ENCODE measurements at regions not wholly inside any gene's neighbourhood (a gene's known extent, or its start where the extent isn't known, plus 50 kb on each side); places are given as distances from the start of the nearest gene placed in this dataset.
A peak's percentile ranks its signal among the peaks of the same experiment; 100 is the strongest.

GRCh38 chr1:188402986-188403385 lies 1574.2 kb downstream of the PLA2G4A start:
- no peak overlapping the region for H2AFZ ChIP-seq
- H4K20me1 ChIP-seq (ENCODE audit: insufficient read depth): 0 out of 2 replicates have a peak, but pooled peaks cover 4% of the 10 kb centered on the region
- no peak for DNase-seq
- intact Hi-C loops (cut with micrococcal nuclease; ENCODE audit: unreplicated experiment): no loop called here
- no peaks in the 10 kb centered on the region for H3K4me1 ChIP-seq (replicated peaks; ENCODE audit: insufficient read depth)
- no TSS peak for BruUV-seq (replicated peaks)
- no peaks in the 10 kb centered on the region for H3K27me3 ChIP-seq (ENCODE audit: insufficient read depth, low read depth)
- H3K9me3 ChIP-seq (ENCODE audit: insufficient read depth, low read depth): no peaks in the 10 kb centered on the region; the same call in 1 of the 2 replicates
- H3K4me3 ChIP-seq: no peak overlapping the region
- H3K9me2 ChIP-seq (ENCODE audit: insufficient read depth): peaks cover 3% of the 10 kb centered on the region; the same call in 1 of the 2 replicates
- no peaks in the 10 kb centered on the region; the same call in 1 of the 2 replicates for H3F3A ChIP-seq (ENCODE audit: insufficient read depth, low read depth)
- no peak overlapping the region for H3K4me2 ChIP-seq
- POLR2A ChIA-PET (ENCODE audit: unreplicated experiment): no interaction called here
- CTCF ChIA-PET: no interaction called here
- no peaks in the 10 kb centered on the region for H3K36me3 ChIP-seq (ENCODE audit: low read depth)
- no peak overlapping the region for H3K27ac ChIP-seq
- TF ChIP-seq CTCF (conservative IDR thresholded peaks at IDR 0.05) (no peak), EZH2 (IDR thresholded peaks at IDR 0.05; ENCODE audit: low read depth) (no peak)
- H3K79me2 ChIP-seq (ENCODE audit: low read depth): no peaks in the 10 kb centered on the region

GRCh38 chr1:188406636-188407035 lies 1577.9 kb downstream of the PLA2G4A start:
- H2AFZ ChIP-seq: peak overlapping the region; percentile 34; the same call in 1 of the 2 replicates
- BruUV-seq (replicated peaks): no TSS peak
- H3K4me1 ChIP-seq (replicated peaks; ENCODE audit: insufficient read depth): no peaks in the 10 kb centered on the region
- TF ChIP-seq CTCF (conservative IDR thresholded peaks at IDR 0.05) (no peak), EZH2 (IDR thresholded peaks at IDR 0.05; ENCODE audit: low read depth) (no peak)
- no peaks in the 10 kb centered on the region for H3K27me3 ChIP-seq (ENCODE audit: insufficient read depth, low read depth)
- no peak for DNase-seq
- no peak overlapping the region for H3K27ac ChIP-seq
- ChIA-PET POLR2A (ENCODE audit: unreplicated experiment) (no interaction called here), CTCF (no interaction called here)
- peaks cover 3% of the 10 kb centered on the region; the same call in 1 of the 2 replicates for H3K9me2 ChIP-seq (ENCODE audit: insufficient read depth)
- no peak overlapping the region for H3K4me2 ChIP-seq
- H3K4me3 ChIP-seq: no peak overlapping the region
- H3K79me2 ChIP-seq (ENCODE audit: low read depth): no peaks in the 10 kb centered on the region
- intact Hi-C loops (cut with micrococcal nuclease; ENCODE audit: unreplicated experiment): no loop called here
- 0 out of 2 replicates have a peak, but pooled peaks cover 4% of the 10 kb centered on the region for H4K20me1 ChIP-seq (ENCODE audit: insufficient read depth)
- H3K9me3 ChIP-seq (ENCODE audit: insufficient read depth, low read depth): no peaks in the 10 kb centered on the region; the same call in 1 of the 2 replicates
- H3K36me3 ChIP-seq (ENCODE audit: low read depth): no peaks in the 10 kb centered on the region
- no peaks in the 10 kb centered on the region; the same call in 1 of the 2 replicates for H3F3A ChIP-seq (ENCODE audit: insufficient read depth, low read depth)

- DNase-seq: no peak
- Histone ChIP-seq H3K27me3 (ENCODE audit: insufficient read depth, low read depth) (no peaks in the 10 kb centered on the region), H4K20me1 (ENCODE audit: insufficient read depth) (no peaks in the 10 kb centered on the region), H3K4me2 (no peak overlapping the region), H3K27ac (no peak overlapping the region), H3K9me2 (ENCODE audit: insufficient read depth) (no peaks in the 10 kb centered on the region), H2AFZ (no peak overlapping the region), H3F3A (ENCODE audit: insufficient read depth, low read depth) (no peaks in the 10 kb centered on the region), H3K9me3 (ENCODE audit: insufficient read depth, low read depth) (no peaks in the 10 kb centered on the region), H3K36me3 (ENCODE audit: low read depth) (no peaks in the 10 kb centered on the region), H3K79me2 (ENCODE audit: low read depth) (no peaks in the 10 kb centered on the region), H3K4me1 (replicated peaks; ENCODE audit: insufficient read depth) (no peaks in the 10 kb centered on the region), H3K4me3 (no peak overlapping the region)
- POLR2A ChIA-PET (ENCODE audit: unreplicated experiment): no interaction called here
- intact Hi-C loops (cut with micrococcal nuclease; ENCODE audit: unreplicated experiment): no loop called here
- CTCF ChIA-PET: no interaction called here
- TF ChIP-seq EZH2 (IDR thresholded peaks at IDR 0.05; ENCODE audit: low read depth): no peak
- TF ChIP-seq CTCF (conservative IDR thresholded peaks at IDR 0.05): no peak
- no TSS peak for BruUV-seq (replicated peaks)
Observed at GRCh38 chr1:188420177-188420576, 1591.4 kb downstream of the PLA2G4A start.

Measured in PC-9 (cell line).